Prostate gland (tissue), 2 donors: ENCODE measurements at regions not wholly inside any gene's neighbourhood (a gene's known extent, or its start where the extent isn't known, plus 50 kb on each side); places are given as distances from the start of the nearest gene placed in this dataset.

Source experiments
- DNase-seq: peaks from one replicate; pipeline ENCODE4 v3.0.0-alpha.2; 2019; ENCODE audit warnings: low spot score
- H3K27ac ChIP-seq, 2 donors: fragments of 200-600 bp; sonication (generic); 2 replicates each; pipeline ENCODE4 v1.5.1; 2017 to 2019
- H3K27me3 ChIP-seq: fragments of 200-600 bp; sonication (generic); replicated peaks from 2 replicates; pipeline ENCODE4 v1.5.1; 2019; ENCODE audit not compliant: insufficient read depth
- H3K36me3 ChIP-seq, 2 donors: fragments of 200-600 bp; sonication (generic); 1 replicate in 1 of 2; 2 replicates in 1 of 2; pipeline versions ENCODE4 v1.5.1 to v1.8.1; 2017 to 2019
- H3K4me1 ChIP-seq: fragments of 200-600 bp; sonication (generic); replicated peaks from 2 replicates; pipeline ENCODE4 v1.5.1; 2019
- H3K4me3 ChIP-seq, 2 donors: fragments of 200-600 bp; sonication (generic); 2 replicates each; pipeline ENCODE4 v1.5.1; 2017 to 2019
- H3K9me3 ChIP-seq: fragments of 200-600 bp; sonication (generic); 2 replicates; pipeline ENCODE4 v1.5.1; 2017
- POLR2A ChIP-seq: fragments of 450-650 bp; IDR thresholded peaks from one replicate; pipeline ENCODE4 v1.6.1; 2016; ENCODE audit warnings: antibody characterized with exemption, mild to moderate bottlenecking
- POLR2AphosphoS5 ChIP-seq: sonication (generic); formaldehyde crosslinking; IDR thresholded peaks from one replicate; pipeline ENCODE4 v1.6.1; 2017; ENCODE audit warnings: antibody characterized with exemption
- WGBS: methylation state at CpG from one replicate; pipeline ENCODE4 v1.1.5; 2018; 5-methylcytosine and 5-hydroxymethylcytosine counted together
- intact Hi-C: fragments of 100-400 bp; cut with DNase I; formaldehyde crosslinking; loops from one replicate; pipeline ENCODE4 v1.14.2; 2022
- TF ChIP-seq, protein P1 (sequence below), 4 experiments: fragments of 200-600 bp in 2 of 4; fragments of 450-650 bp in 2 of 4; sonication (generic) in 2 of 4; IDR thresholded peaks; 1 replicate in 3 of 4; 2 replicates in 1 of 4; pipeline ENCODE4 v1.5.1; 2016 to 2019; ENCODE audit warnings: antibody characterized with exemption in 4 of 4, mild to moderate bottlenecking in 2 of 4, moderate library complexity in 2 of 4

GRCh38 chr2:163345795-163346573, 389.8 kb downstream of the FIGN start:
- DNase-seq = peak; percentile 27
- Histone ChIP-seq H3K27me3 (no peaks in the 10 kb centered on the region), H3K4me1 (no peaks in the 10 kb centered on the region), H3K27ac (no peak overlapping the region), H3K4me3 (no peak overlapping the region), H3K36me3 (no peaks in the 10 kb centered on the region), H3K9me3 (no peaks in the 10 kb centered on the region)
- intact Hi-C loops = loop anchor here (5.0 to 10.0 kb wide), 3 partner anchors 266 to 1081 kb away; no protein-coding TSS in a partner anchor
- no peak for TF ChIP-seq POLR2A
- TF ChIP-seq, protein P1, sequence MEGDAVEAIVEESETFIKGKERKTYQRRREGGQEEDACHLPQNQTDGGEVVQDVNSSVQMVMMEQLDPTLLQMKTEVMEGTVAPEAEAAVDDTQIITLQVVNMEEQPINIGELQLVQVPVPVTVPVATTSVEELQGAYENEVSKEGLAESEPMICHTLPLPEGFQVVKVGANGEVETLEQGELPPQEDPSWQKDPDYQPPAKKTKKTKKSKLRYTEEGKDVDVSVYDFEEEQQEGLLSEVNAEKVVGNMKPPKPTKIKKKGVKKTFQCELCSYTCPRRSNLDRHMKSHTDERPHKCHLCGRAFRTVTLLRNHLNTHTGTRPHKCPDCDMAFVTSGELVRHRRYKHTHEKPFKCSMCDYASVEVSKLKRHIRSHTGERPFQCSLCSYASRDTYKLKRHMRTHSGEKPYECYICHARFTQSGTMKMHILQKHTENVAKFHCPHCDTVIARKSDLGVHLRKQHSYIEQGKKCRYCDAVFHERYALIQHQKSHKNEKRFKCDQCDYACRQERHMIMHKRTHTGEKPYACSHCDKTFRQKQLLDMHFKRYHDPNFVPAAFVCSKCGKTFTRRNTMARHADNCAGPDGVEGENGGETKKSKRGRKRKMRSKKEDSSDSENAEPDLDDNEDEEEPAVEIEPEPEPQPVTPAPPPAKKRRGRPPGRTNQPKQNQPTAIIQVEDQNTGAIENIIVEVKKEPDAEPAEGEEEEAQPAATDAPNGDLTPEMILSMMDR (IDR thresholded peaks at IDR 0.05) = peak; percentile 56 to 81 (median 68)
- 4% methylated on average over 6 of the region's 6 CpGs for WGBS

- no peak for DNase-seq
- intact Hi-C loops = loop anchor here (10.0 kb wide), 1 partner anchor 721 kb away; no protein-coding TSS in a partner anchor
- TF ChIP-seq POLR2A (no peak), POLR2AphosphoS5 (no peak)
- TF ChIP-seq, protein P1 (IDR thresholded peaks at IDR 0.05) = no peak
- H3K27ac ChIP-seq = no peak overlapping the region
- H3K4me1 ChIP-seq = no peaks in the 10 kb centered on the region
- no peaks in the 10 kb centered on the region for H3K9me3 ChIP-seq
- WGBS = 95% methylated on average over 7 of the region's 7 CpGs
- no peaks in the 10 kb centered on the region for H3K27me3 ChIP-seq
- no peak overlapping the region for H3K4me3 ChIP-seq
- H3K36me3 ChIP-seq = no peaks in the 10 kb centered on the region
Measured at GRCh38 chr2:163343316-163343715, 392.5 kb downstream of the FIGN start.

- Histone ChIP-seq H3K4me1 (no peaks in the 10 kb centered on the region), H3K27me3 (no peaks in the 10 kb centered on the region), H3K27ac (no peak overlapping the region), H3K36me3 (no peaks in the 10 kb centered on the region), H3K9me3 (no peaks in the 10 kb centered on the region), H3K4me3 (no peak overlapping the region)
- intact Hi-C loops = loop anchor here (10.0 kb wide), 1 partner anchor 723 kb away; no protein-coding TSS in a partner anchor
- DNase-seq = no peak
- 47% methylated on average over 2 of the region's 2 CpGs for WGBS
- TF ChIP-seq POLR2AphosphoS5 (no peak), POLR2A (no peak)
- TF ChIP-seq, protein P1 (IDR thresholded peaks at IDR 0.05) = no peak
Measured at GRCh38 chr2:163341426-163341825, 394.4 kb downstream of the FIGN start.

DNA sequence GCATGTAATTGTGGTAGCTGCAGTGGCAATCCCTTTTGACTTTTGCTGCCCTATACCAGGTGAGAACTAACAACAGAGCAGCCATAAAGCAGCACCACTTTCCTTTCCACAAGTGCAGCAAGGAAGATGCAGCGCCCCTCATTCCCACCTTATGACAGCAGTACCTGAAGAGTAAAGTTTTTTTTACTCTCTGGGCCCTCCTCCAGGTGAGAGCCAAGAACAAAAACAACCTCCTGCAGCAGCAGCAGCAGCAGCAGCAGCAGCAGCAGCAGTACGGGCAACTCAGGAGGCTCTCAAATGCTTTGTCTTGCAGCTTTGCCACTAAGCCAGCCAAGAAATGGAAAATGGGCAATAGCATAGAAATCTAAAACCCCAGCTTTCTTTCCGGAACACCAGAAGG, 397.5 kb downstream of the FIGN start:
- Histone ChIP-seq H3K4me1 (no peaks in the 10 kb centered on the region), H3K27ac (no peak overlapping the region), H3K4me3 (no peak overlapping the region), H3K9me3 (no peaks in the 10 kb centered on the region), H3K27me3 (no peaks in the 10 kb centered on the region), H3K36me3 (no peaks in the 10 kb centered on the region)
- intact Hi-C loops = no loop called here
- 62% methylated on average over 3 of the region's 3 CpGs for WGBS
- no peak for DNase-seq
- no peak for TF ChIP-seq POLR2A
- TF ChIP-seq, protein P1 (IDR thresholded peaks at IDR 0.05) = no peak
- no peak for TF ChIP-seq POLR2AphosphoS5

DNA sequence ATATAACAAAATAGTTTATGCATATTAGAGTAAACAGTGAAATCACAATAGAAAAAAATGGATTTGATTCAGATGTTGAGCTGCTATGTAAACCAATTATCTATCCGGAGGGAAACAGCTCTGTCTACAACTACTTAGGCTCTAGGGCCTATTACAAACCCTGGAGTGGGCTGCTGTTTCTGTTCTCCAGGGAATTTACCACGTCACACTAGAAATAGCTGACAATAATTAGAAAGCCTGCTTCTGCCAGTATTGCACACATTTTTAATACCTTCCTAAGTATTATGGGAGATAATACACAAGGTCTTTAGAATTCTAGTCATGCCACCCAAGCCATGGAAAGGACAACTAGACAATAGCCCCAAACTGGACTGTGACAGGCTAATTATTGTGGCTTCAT, 411.1 kb downstream of the FIGN start:
- Histone ChIP-seq H3K9me3 (no peaks in the 10 kb centered on the region), H3K4me1 (no peaks in the 10 kb centered on the region), H3K27ac (no peak overlapping the region), H3K4me3 (no peak overlapping the region), H3K36me3 (no peaks in the 10 kb centered on the region), H3K27me3 (no peaks in the 10 kb centered on the region)
- 53% methylated on average over 2 of the region's 2 CpGs for WGBS
- TF ChIP-seq, protein P1 (IDR thresholded peaks at IDR 0.05) = no peak
- intact Hi-C loops = no loop called here
- no peak for DNase-seq
